ENCODE measurements at regions not wholly inside any gene's neighbourhood (a gene's known extent, or its start where the extent isn't known, plus 50 kb on each side); places are given as distances from the start of the nearest gene placed in this dataset.

- Histone ChIP-seq H3K4me1 (ENCODE audit: control insufficient read depth, insufficient read depth, low read length) (no peaks in the 10 kb centered on the region), H3K36me3 (ENCODE audit: control insufficient read depth in 2 of 2, insufficient read depth in 1 of 2, low read length in 2 of 2) (no peaks in the 10 kb centered on the region), H3K27ac (ENCODE audit: extremely low read depth, low read depth, low read length) (no peak overlapping the region), H3K9me3 (ENCODE audit: control insufficient read depth, insufficient read depth, low read depth, low read length) (no peaks in the 10 kb centered on the region), H3K4me3 (ENCODE audit: low read depth, low read length) (no peak overlapping the region)
- TF ChIP-seq HOXC10 (CRISPR knock-in tag; IDR thresholded peaks at IDR 0.05) (no peak), ZNF202 (tag by site-specific recombination; IDR thresholded peaks at IDR 0.05; ENCODE audit: borderline replicate concordance) (no peak), ZNF274 (IDR thresholded peaks at IDR 0.05; ENCODE audit: low read length) (no peak), ZNF274 (tag by site-specific recombination; IDR thresholded peaks at IDR 0.05; ENCODE audit: borderline replicate concordance) (no peak), ZNF391 (tag by site-specific recombination; IDR thresholded peaks at IDR 0.05; ENCODE audit: borderline replicate concordance, low read depth) (no peak), PRDM6 (tag by site-specific recombination; IDR thresholded peaks at IDR 0.05) (no peak), ZNF23 (tag by site-specific recombination; IDR thresholded peaks at IDR 0.05; ENCODE audit: borderline replicate concordance) (no peak), KLF7 (tag by site-specific recombination; IDR thresholded peaks at IDR 0.05; ENCODE audit: borderline replicate concordance) (no peak), ZFP3 (tag by site-specific recombination; IDR thresholded peaks at IDR 0.05; ENCODE audit: low read depth) (no peak), ZNF513 (tag by site-specific recombination; IDR thresholded peaks at IDR 0.05) (no peak), ZNF366 (tag by site-specific recombination; conservative IDR thresholded peaks at IDR 0.05) (no peak), ZNF10 (tag by site-specific recombination; IDR thresholded peaks at IDR 0.05) (no peak), PATZ1 (tag by site-specific recombination; IDR thresholded peaks at IDR 0.05) (no peak), ZNF600 (tag by site-specific recombination; IDR thresholded peaks at IDR 0.05) (no peak), ZNF350 (tag by site-specific recombination; IDR thresholded peaks at IDR 0.05) (no peak)
- CTCF ChIA-PET, result no interaction called here
- POLR2A ChIA-PET, result no interaction called here
Observed at GRCh38 chr6:142548566-142548965, 246.8 kb downstream of the ADGRG6 start.

- TF ChIP-seq MYNN (tag by site-specific recombination; IDR thresholded peaks at IDR 0.05; ENCODE audit: borderline replicate concordance) (no peak), ZNF10 (tag by site-specific recombination; IDR thresholded peaks at IDR 0.05) (no peak), ZBTB49 (tag by site-specific recombination; IDR thresholded peaks at IDR 0.05; ENCODE audit: low read depth) (no peak), OSR2 (tag by site-specific recombination; IDR thresholded peaks at IDR 0.05) (no peak), ZNF776 (tag by site-specific recombination; IDR thresholded peaks at IDR 0.05; ENCODE audit: borderline replicate concordance) (no peak), ZBTB8A (tag by site-specific recombination; IDR thresholded peaks at IDR 0.05) (no peak), ZFP3 (tag by site-specific recombination; IDR thresholded peaks at IDR 0.05; ENCODE audit: low read depth) (no peak), ZNF624 (tag by site-specific recombination; IDR thresholded peaks at IDR 0.05) (no peak)
- no peak overlapping the region for H3K27ac ChIP-seq (ENCODE audit: extremely low read depth, low read depth, low read length)
- no peaks in the 10 kb centered on the region for H3K9me3 ChIP-seq (ENCODE audit: control insufficient read depth, insufficient read depth, low read depth, low read length)
- no peaks in the 10 kb centered on the region for H3K4me1 ChIP-seq (ENCODE audit: control insufficient read depth, insufficient read depth, low read length)
- no peaks in the 10 kb centered on the region for H3K36me3 ChIP-seq (ENCODE audit: control insufficient read depth in 2 of 2, insufficient read depth in 1 of 2, low read length in 2 of 2)
- no peak overlapping the region for H3K4me3 ChIP-seq (ENCODE audit: low read depth, low read length)
- POLR2A ChIA-PET, result no interaction called here
- CTCF ChIA-PET, result interaction anchor here (0.6 to 3.0 kb wide), 7 partner anchors 16 to 1668 kb away, joined by 3 to 19 read pairs (median 4); partner anchors contain the start of gene NMBR
Observed at GRCh38 chr6:142550310-142551063, 248.7 kb downstream of the ADGRG6 start.

Data from HEK293 (cell line).